ENCODE measurements at regions not wholly inside any gene's neighbourhood (a gene's known extent, or its start where the extent isn't known, plus 50 kb on each side); places are given as distances from the start of the nearest gene placed in this dataset.
A peak's percentile ranks its signal among the peaks of the same experiment; 100 is the strongest.

- no peak for FAIRE-seq
- no peaks in the 10 kb centered on the region for H3K9me1 ChIP-seq (ENCODE audit: control insufficient read depth, insufficient read depth, low read length)
- H3K9me3 ChIP-seq (replicated peaks; ENCODE audit: control insufficient read depth, insufficient read depth, low read depth, low read length), result no peaks in the 10 kb centered on the region
- peak in 1 of 4 experiments; percentile 29 for DNase-seq (ENCODE audit: extremely low read depth in 1 of 4, low spot score in 3 of 4)
- in situ Hi-C loops (cut with MboI), result no loop called here
- H2AFZ ChIP-seq (ENCODE audit: low read depth, low read length), result no peak overlapping the region
- H3K4me2 ChIP-seq (ENCODE audit: insufficient read depth, low read length), result no peak overlapping the region
- intact Hi-C loops (cut with micrococcal nuclease), result no loop called here
- H3K4me1 ChIP-seq (replicated peaks in 1 of 2; ENCODE audit: control insufficient read depth in 2 of 2, insufficient read depth in 2 of 2, low read length in 2 of 2), result no peaks in the 10 kb centered on the region
- no peak overlapping the region for H3K27ac ChIP-seq (ENCODE audit: extremely low read depth, low read depth, low read length)
- no peak for ATAC-seq
- POLR2A ChIA-PET, result no interaction called here
- H3K27me3 ChIP-seq (ENCODE audit: control insufficient read depth in 2 of 2, insufficient read depth in 2 of 2, low read length in 2 of 2), result peaks cover 0 to 4% of the 10 kb centered on the region in 2 experiments; a peak in 1 of 5 replicates
- no TSS peak for BruUV-seq (replicated peaks)
- 4% methylated on average over 21 of the region's 21 CpGs for WGBS (ENCODE audit: insufficient coverage, low coverage, missing lambda C conversion rate)
- H3K9ac ChIP-seq (ENCODE audit: insufficient read depth in 1 of 2, low read depth in 2 of 2, low read length in 2 of 2), result no peak overlapping the region
- no peaks in the 10 kb centered on the region for H3K79me2 ChIP-seq (ENCODE audit: control insufficient read depth, insufficient read depth, low read length)
- no peak overlapping the region for H3K4me3 ChIP-seq
- no peaks in the 10 kb centered on the region for H4K20me1 ChIP-seq (replicated peaks; ENCODE audit: control insufficient read depth, insufficient read depth, low read length)
- no peaks in the 10 kb centered on the region for H3K36me3 ChIP-seq (ENCODE audit: control insufficient read depth, insufficient read depth, low read length)
- CTCF ChIA-PET (ENCODE audit: low intra/inter-chr PET ratio), result no interaction called here
- TF ChIP-seq ZNF431 (CRISPR knock-in tag; IDR thresholded peaks at IDR 0.05) (no peak), BRF2 (IDR thresholded peaks at IDR 0.05; ENCODE audit: borderline replicate concordance, insufficient read depth, insufficient read length) (no peak), ZNF133 (CRISPR knock-in tag; IDR thresholded peaks at IDR 0.05) (no peak), MTA1 (IDR thresholded peaks at IDR 0.05; ENCODE audit: borderline replicate concordance) (no peak), PURB (CRISPR knock-in tag; IDR thresholded peaks at IDR 0.05; ENCODE audit: low read depth) (no peak), ARNT (IDR thresholded peaks at IDR 0.05) (no peak), POU5F1 (IDR thresholded peaks at IDR 0.05; ENCODE audit: borderline replicate concordance, low read depth, low read length, partially characterized antibody) (no peak), CEBPB (tag; IDR thresholded peaks at IDR 0.05) (peak; percentile 78), MTF1 (CRISPR knock-in tag; IDR thresholded peaks at IDR 0.05; ENCODE audit: borderline replicate concordance) (no peak), ZNF217 (CRISPR knock-in tag; IDR thresholded peaks at IDR 0.05) (no peak), CEBPG (CRISPR knock-in tag; IDR thresholded peaks at IDR 0.05) (no peak), CEBPG (tag; conservative IDR thresholded peaks at IDR 0.05 in 1 of 2, IDR thresholded peaks at IDR 0.05 in 1 of 2) (peak in 1 of 2 experiments; percentile 85; a peak in 2 of 4 replicates), CREM (IDR thresholded peaks at IDR 0.05; ENCODE audit: low read depth) (peak; percentile 35; the same call in 1 of the 2 replicates), KAT7 (CRISPR knock-in tag; IDR thresholded peaks at IDR 0.05; ENCODE audit: borderline replicate concordance) (no peak), HOMEZ (CRISPR knock-in tag; IDR thresholded peaks at IDR 0.05) (no peak), MEIS2 (IDR thresholded peaks at IDR 0.05; ENCODE audit: partially characterized antibody) (peak; percentile 40), PTRF (tag; IDR thresholded peaks at IDR 0.05) (no peak), SLC30A9 (CRISPR knock-in tag; IDR thresholded peaks at IDR 0.05) (no peak), POLR2A (conservative IDR thresholded peaks at IDR 0.05) (no peak), ATF1 (CRISPR knock-in tag; IDR thresholded peaks at IDR 0.05) (no peak), ATF1 (tag; IDR thresholded peaks at IDR 0.05) (peak; percentile 47), PHF21A (IDR thresholded peaks at IDR 0.05; ENCODE audit: borderline replicate concordance, low read depth) (no peak), BACH1 (tag; IDR thresholded peaks at IDR 0.05) (no peak), TCF15 (CRISPR knock-in tag; IDR thresholded peaks at IDR 0.05) (no peak)
Measured at GRCh38 chr6:85113934-85114580, 335.8 kb upstream of the NT5E start.

Data from K562 (cell line).